Eye (tissue), 1 donor: ENCODE measurements at regions not wholly inside any gene's neighbourhood (a gene's known extent, or its start where the extent isn't known, plus 50 kb on each side); places are given as distances from the start of the nearest gene placed in this dataset.
A peak's percentile ranks its signal among the peaks of the same experiment; 100 is the strongest.

Experiments
- DNase-seq: peaks from one replicate; pipeline ENCODE4 v3.0.0-alpha.2; 2015

DNA sequence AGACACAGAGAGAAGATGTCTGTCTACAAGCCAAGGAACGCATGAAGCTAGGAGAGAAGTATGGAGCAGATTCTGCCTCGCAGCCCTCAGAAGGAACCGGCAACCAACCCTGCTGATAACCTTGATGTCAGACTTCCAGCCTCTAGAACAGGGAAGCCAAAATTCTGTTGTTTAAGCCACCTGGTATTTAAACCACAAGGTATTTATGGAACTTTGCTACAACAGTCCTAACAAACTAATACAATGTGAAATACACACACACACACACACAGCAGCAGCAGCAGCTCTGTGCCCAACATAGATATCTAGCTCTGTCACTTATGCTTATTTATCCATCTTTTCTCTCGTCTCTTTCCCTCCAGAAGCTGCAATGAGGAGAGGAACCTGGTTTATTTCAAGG is 400.0 kb downstream of the ETS1 start:
- DNase-seq: no peak

DNA sequence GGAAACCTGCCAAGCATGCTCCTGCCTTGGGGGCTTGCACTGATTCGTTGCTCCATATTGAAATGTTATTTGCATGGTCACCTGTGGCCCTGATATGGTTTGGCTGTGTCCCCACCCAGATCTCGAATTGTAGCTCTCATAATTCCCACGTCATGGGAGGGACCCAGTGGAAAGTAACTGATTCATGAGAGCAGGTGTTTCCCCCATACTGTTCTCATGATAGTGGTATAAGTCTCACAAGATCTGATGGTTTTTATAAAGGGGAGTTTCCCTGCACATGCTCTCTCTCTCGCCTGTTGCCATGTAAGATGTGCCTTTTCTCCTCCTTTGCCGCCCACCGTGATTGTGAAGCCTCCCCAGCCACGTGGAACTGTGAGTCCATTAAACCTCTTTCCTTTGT is 402.4 kb downstream of the ETS1 start:
- no peak for DNase-seq

GRCh38 chr11:128182844-128183243 is 404.5 kb downstream of the ETS1 start:
- no peak for DNase-seq

GRCh38 chr11:128181984-128182383 is 405.4 kb downstream of the ETS1 start:
- DNase-seq: no peak

GRCh38 chr11:128181088-128181480 is 406.3 kb downstream of the ETS1 start:
- no peak for DNase-seq

- no peak for DNase-seq
Measured at GRCh38 chr11:128180441-128181087, 406.8 kb downstream of the ETS1 start.

DNA sequence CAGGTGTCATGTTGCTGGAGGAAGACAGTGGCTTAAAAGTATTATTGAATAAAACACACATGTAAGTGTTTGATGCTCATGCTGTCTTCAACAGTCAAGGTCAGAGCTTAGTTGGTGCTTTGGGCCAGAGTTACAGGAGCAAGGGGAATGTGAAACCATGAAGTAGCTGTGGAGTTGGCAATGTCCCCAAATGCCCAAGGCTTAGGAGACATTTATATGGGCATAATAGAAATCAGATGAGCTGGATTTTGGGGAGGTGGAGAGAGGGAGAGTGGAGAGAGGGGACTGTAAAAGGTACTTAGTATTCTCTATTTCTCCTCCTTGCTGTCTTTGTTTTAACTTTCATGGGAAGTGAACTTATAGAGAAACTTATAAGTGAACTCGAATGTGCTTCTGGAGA is 407.8 kb downstream of the ETS1 start:
- DNase-seq: no peak

DNA sequence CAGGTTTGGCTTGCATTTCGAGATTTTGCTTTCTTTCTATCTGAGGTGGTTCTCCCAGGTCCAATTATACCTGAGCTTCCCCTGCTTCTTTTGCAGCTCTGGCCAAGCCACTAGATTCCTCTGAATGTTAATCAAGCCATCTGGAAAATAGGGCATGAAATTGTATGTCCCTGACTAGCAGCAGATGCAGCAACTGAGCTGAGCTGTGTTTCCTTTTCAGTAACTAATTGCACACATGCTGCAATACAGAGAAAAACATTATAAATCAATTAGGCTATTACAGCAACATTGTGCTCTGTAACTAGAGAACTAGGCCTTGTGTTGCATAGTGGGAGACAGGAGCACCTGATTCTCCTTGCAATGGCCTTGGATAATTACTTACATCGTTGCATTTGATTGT is 408.3 kb downstream of the ETS1 start:
- DNase-seq: peak; percentile 27

GRCh38 chr11:128174465-128175291 is 412.7 kb downstream of the ETS1 start:
- peak; percentile 47 for DNase-seq

DNA sequence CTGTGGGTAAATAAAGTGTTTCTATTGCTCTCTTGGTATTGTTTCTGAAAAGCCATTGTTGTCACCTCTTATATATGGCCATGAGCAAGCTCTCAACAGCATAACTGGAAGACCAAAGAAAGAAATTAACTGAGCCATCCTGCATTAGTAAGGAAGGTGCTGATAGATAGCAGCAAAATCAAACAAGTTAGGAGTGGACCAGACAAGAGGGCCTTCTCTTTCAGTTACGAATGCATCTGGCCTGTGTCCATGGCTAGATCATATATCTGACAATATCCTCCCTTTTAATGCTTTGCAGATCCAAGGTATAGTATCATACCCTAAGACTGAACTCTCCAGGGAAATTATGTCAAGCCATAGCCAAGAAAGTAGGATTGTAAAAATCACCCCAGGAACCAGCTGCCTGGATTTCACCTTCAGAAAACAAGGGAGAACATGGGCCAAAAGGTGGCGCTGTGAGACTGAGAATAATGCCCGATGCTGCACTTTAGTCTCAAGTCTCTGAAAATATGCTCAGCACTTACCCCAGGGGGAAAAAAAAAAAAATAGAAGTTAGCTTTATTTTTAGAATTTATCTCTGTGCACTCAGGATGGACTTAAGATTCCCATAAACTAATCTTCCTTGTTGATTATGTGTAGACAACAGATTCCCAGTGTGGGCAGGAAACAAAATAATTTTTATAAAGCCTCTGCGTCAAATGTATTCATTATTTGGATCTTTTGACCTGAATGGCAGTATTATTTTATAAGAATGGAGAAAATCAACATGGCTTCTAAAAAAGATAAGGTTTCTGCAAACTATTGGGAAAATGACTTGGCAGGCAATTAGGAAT is 415.1 kb downstream of the ETS1 start:
- peak; percentile 95 for DNase-seq

DNA sequence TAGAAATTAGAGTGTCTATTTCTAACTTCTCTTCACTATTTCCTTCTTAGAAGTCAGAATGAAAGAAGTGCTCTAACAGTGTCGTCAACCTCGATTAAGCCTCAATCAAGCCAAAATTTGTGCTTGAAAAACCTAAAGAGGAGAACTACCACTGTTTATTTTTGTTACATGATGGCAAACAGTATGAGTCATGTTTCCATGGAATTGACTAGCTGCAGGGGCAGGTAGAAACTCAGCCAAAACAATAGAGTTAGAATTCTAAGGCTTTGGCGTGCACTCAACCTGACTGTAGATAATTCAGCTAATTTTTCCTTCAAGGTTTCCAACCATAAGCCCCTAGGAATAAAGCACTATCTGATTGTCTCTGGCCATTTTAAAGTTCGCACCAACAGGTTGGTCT is 415.9 kb downstream of the ETS1 start:
- DNase-seq: no peak

GRCh38 chr11:128165572-128165971 is 421.8 kb downstream of the ETS1 start:
- DNase-seq: no peak

DNA sequence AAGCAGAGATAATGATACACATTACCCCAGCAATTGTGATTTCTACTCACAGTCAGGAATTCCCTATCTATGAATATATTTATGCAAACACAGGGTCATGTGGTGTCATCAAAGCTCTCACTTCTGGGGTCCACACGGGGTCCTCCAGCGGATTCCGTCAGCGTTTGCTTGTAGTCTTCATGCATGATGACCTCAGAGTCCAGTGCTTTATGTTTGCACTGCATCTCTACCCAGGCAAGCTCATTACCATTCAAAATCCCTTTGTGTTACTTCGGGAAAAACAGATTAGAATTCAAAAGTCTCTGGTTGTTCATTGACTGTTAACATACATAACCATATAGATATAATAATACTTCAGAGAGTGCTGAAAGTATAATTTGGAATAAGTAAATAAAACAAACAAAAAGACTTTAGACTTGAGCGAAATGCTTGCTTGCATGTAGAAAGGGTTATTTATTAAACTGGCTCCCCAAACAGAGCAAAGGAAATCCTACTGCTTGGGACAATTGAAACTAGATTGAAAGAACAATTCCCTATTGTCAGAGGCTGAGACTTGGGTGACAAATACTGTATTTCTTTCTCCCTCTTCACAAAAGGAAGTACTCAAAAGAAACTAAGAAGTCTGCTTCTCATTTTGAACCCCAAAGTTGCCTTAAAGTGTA is 423.1 kb downstream of the ETS1 start:
- DNase-seq: no peak

GRCh38 chr11:128161994-128162393 is 425.4 kb downstream of the ETS1 start:
- no peak for DNase-seq

DNA sequence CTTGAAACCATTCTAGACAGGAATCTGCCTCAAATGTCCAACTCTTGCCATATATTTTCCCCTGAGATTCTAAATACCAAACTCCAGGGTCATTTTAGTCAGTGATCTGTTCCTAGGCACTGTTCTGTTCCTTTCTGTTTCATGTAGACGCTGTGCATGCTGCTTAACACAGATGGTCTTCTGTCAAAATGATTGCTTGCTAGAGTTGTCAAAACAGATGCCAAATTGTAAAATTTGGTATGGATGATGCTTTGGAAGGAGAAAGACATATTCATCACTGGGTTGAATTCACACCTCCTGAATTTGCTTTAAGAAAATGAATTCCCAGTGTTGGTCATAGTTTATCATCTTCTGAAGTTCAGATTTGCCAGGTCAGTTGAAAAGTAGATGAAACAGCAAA is 425.9 kb downstream of the ETS1 start:
- no peak for DNase-seq

GRCh38 chr11:128158860-128159259 is 428.5 kb downstream of the ETS1 start:
- no peak for DNase-seq

- DNase-seq: peak; percentile 80
Measured at GRCh38 chr11:128157423-128158298, 429.7 kb downstream of the ETS1 start.

DNA sequence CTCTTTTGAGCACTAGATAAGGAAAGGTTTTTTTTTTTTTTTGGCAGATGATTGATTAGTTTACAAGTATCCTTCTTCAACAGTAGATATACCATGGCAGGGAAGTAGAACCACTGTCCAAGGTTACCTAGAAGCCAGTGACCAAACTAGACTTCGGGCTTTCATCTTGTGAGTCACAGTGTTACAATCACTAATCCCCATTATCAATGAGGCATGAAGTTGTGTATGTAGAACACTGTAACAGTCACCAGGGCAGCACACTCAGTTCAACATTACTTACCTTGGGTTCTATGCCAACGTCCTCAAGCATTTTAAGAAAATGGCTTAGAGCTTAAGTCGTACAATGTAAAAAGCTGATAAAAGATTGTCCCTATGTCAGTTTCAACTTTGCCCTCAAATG is 430.9 kb downstream of the ETS1 start:
- DNase-seq: no peak

DNA sequence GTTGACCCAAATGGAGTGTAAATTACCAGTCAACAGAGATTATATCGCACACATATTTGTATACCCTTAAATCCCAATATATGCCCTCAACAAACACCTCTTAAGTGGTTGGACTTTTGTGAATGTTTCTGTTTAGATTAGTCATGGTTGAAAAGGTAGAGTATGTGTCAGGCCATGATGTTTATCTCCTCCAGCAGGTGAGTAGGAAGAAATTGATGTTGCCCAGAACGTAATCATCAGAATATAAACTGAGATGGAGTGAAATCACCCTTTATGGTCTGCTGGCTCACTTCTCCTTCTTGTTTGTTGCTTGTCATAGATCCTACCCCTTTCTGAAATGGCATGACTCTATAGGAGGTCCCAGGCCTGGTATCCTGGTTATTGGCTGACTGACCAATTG is 431.8 kb downstream of the ETS1 start:
- no peak for DNase-seq

DNA sequence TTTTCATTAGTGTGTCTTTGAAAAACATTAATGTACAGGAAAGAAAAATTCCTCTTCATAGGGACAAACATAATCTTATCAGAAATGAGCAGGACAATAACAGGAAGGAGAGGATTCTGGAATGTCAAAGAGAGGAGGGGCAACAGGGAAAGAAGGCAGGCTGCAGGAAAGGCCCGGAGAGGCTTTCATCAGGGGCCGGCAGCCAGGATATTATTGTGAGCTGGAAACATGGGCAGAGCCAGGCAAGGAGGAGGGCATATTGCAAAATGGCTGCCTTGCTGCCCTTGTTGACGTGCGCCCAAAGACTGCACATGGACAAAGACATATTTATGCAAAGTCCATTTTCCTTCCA is 433.7 kb downstream of the ETS1 start:
- no peak for DNase-seq

DNA sequence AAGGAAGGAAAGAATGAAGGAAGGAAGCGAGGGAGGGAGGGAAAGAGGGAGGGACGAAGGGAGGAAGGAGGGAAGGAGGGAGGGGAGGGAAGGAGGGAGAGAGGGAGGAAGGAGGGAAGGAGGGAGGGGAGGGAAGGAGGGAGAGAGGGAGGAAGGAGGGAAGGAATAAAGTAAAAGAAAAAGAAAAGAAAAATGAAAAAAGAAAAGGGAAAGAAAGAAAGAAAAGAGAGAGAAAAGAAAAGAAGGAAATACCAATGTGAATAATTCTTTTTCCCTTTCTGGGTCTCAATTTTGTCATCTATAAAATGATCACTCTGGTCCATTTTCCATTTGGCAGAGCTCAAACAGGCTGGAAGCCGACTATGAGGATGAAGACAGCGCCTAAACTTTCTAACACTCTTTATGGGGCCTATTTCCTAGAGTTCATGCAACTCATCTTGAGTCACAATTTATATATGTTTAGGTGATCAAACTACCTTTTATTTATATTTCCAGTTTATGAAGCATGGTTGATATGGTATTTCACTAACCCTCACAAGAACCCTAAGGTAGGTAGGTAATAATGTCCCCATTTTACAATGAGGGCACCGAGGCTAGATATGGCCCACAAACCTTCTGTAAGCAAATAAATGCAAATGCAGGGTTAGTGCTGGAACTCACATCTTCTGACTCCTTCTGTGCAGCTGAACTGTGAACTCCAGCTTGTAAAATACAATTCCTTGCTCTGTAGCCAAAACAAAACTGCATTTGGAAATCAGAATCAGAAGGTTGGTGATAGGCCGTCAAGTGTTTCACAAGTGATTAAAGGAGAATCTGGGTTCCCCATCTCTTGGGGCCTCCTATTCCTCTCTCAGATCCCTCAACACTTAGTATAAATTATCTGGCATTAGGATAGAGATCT is 434.3 kb downstream of the ETS1 start:
- DNase-seq: no peak
